ENCODE measurements at regions not wholly inside any gene's neighbourhood (a gene's known extent, or its start where the extent isn't known, plus 50 kb on each side); places are given as distances from the start of the nearest gene placed in this dataset.

GRCh38 chr2:155357172-155357571 is 658.7 kb downstream of the KCNJ3 start:
- Mint-ChIP-seq H3K4me3 (ENCODE audit: unreplicated experiment) (no peak overlapping the region), H3K9me3 (ENCODE audit: unreplicated experiment) (no peaks in the 10 kb centered on the region), H3K4me1 (ENCODE audit: low read depth, unreplicated experiment) (no peaks in the 10 kb centered on the region), H3K27ac (ENCODE audit: unreplicated experiment) (no peak overlapping the region), H3K36me3 (ENCODE audit: insufficient read depth, unreplicated experiment) (no peaks in the 10 kb centered on the region), H3K27me3 (ENCODE audit: insufficient read depth, unreplicated experiment) (no peaks in the 10 kb centered on the region)
- Histone ChIP-seq H3K9me3 (0 out of 2 replicates have a peak, but pooled peaks cover 6% of the 10 kb centered on the region), H3K27me3 (replicated peaks; ENCODE audit: control insufficient read depth, insufficient read depth, low read length) (no peaks in the 10 kb centered on the region), H3K4me1 (no peaks in the 10 kb centered on the region), H3K4me3 (ENCODE audit: low read depth, low read length) (no peak overlapping the region), H3K36me3 (ENCODE audit: control insufficient read depth, insufficient read depth, low read length) (no peaks in the 10 kb centered on the region)
- ChIA-PET POLR2A (no interaction called here), CTCF (no interaction called here)
- no TSS peak for BruUV-seq (replicated peaks)
- intact Hi-C loops (cut with micrococcal nuclease; ENCODE audit: unreplicated experiment), result no loop called here
- no peak for DNase-seq
- no peak for TF ChIP-seq CTCF (IDR thresholded peaks at IDR 0.05; ENCODE audit: insufficient read depth in 1 of 2, low read depth in 1 of 2, low read length in 1 of 2, severe bottlenecking in 1 of 2, unreplicated experiment in 1 of 2)

- no peaks in the 10 kb centered on the region for H3K9me3 Mint-ChIP-seq (ENCODE audit: unreplicated experiment)
- intact Hi-C loops (cut with micrococcal nuclease; ENCODE audit: unreplicated experiment), result no loop called here
- CTCF ChIA-PET, result no interaction called here
Measured at GRCh38 chr2:155356250-155356649, 657.8 kb downstream of the KCNJ3 start.

GRCh38 chr2:155350783-155351580 is 652.5 kb downstream of the KCNJ3 start:
- Histone ChIP-seq H3K27me3 (replicated peaks; ENCODE audit: control insufficient read depth, insufficient read depth, low read length) (no peaks in the 10 kb centered on the region), H3K4me1 (no peaks in the 10 kb centered on the region; the same call in 1 of the 2 replicates), H3K36me3 (ENCODE audit: control insufficient read depth, insufficient read depth, low read length) (no peaks in the 10 kb centered on the region), H3K9me3 (no peaks in the 10 kb centered on the region), H3K4me3 (ENCODE audit: low read depth, low read length) (no peak overlapping the region)
- Mint-ChIP-seq H3K9me3 (ENCODE audit: unreplicated experiment) (no peaks in the 10 kb centered on the region), H3K4me3 (ENCODE audit: unreplicated experiment) (no peak overlapping the region), H3K27me3 (ENCODE audit: insufficient read depth, unreplicated experiment) (no peaks in the 10 kb centered on the region), H3K4me1 (ENCODE audit: low read depth, unreplicated experiment) (no peaks in the 10 kb centered on the region), H3K27ac (ENCODE audit: unreplicated experiment) (no peak overlapping the region), H3K36me3 (ENCODE audit: insufficient read depth, unreplicated experiment) (no peaks in the 10 kb centered on the region)
- peak in 1 of 2 experiments; percentile 26 for DNase-seq
- ChIA-PET CTCF (no interaction called here), POLR2A (no interaction called here)
- intact Hi-C loops (cut with micrococcal nuclease; ENCODE audit: unreplicated experiment), result no loop called here
- TF ChIP-seq CTCF (IDR thresholded peaks at IDR 0.05; ENCODE audit: insufficient read depth in 1 of 2, low read depth in 1 of 2, low read length in 1 of 2, severe bottlenecking in 1 of 2, unreplicated experiment in 1 of 2), result no peak
- BruUV-seq (replicated peaks), result no TSS peak

More at GRCh38 chr2:155356250-155356649, 657.8 kb downstream of the KCNJ3 start:
- TF ChIP-seq CTCF (IDR thresholded peaks at IDR 0.05; ENCODE audit: insufficient read depth in 1 of 2, low read depth in 1 of 2, low read length in 1 of 2, severe bottlenecking in 1 of 2, unreplicated experiment in 1 of 2), result no peak
- Histone ChIP-seq H3K27me3 (replicated peaks; ENCODE audit: control insufficient read depth, insufficient read depth, low read length) (no peaks in the 10 kb centered on the region), H3K4me1 (no peaks in the 10 kb centered on the region; the same call in 1 of the 2 replicates), H3K9me3 (0 out of 2 replicates have a peak, but pooled peaks cover 6% of the 10 kb centered on the region), H3K36me3 (ENCODE audit: control insufficient read depth, insufficient read depth, low read length) (no peaks in the 10 kb centered on the region), H3K4me3 (ENCODE audit: low read depth, low read length) (no peak overlapping the region)
- Mint-ChIP-seq H3K4me1 (ENCODE audit: low read depth, unreplicated experiment) (no peaks in the 10 kb centered on the region), H3K36me3 (ENCODE audit: insufficient read depth, unreplicated experiment) (no peaks in the 10 kb centered on the region), H3K27ac (ENCODE audit: unreplicated experiment) (no peak overlapping the region), H3K4me3 (ENCODE audit: unreplicated experiment) (no peak overlapping the region), H3K27me3 (ENCODE audit: insufficient read depth, unreplicated experiment) (no peaks in the 10 kb centered on the region)
- DNase-seq, result no peak
- no TSS peak for BruUV-seq (replicated peaks)
- POLR2A ChIA-PET, result no interaction called here

Measured in Caco-2 (cell line).